ENCODE measurements at regions not wholly inside any gene's neighbourhood (a gene's known extent, or its start where the extent isn't known, plus 50 kb on each side); places are given as distances from the start of the nearest gene placed in this dataset.
"Not testable (repeated sequence)": the region's sequence is repeated elsewhere in the genome, so short reads cannot be mapped to it uniquely, and the experiment has no call there.

DNA sequence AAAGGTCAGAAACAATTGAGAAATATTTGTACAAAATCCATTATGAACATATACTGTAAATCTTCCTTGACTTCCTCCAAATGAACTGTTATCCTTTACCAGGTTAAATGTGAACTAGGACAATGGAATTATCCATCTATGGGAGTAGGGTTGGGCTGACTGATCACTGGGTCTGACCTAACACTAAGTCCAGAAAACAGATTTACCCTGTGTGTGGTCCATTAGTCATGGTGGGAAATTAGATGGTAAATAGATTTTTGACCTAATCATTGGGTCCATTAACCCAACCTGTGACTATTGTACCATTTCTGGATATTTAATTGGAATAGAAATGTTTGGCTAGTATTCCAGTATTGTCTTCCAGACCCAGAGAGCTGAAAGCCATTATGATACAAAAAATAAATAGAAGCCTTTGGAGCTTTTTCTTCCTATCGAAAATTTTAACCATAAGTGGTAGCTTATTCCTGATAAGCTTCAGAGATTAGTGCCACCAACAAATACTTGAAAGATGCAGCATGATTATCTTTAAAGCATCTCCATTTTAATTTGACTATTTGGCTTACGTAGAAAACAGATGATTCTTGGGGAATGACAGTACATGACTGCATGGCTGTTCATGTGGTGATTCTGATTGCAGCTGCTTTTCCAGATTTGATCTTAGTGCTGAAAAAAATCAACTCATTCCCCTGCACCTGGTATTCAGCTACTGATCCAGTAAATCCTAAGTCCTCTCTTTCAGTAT lies 703.2 kb upstream of the FSHR start:
- Histone ChIP-seq H3K27ac (ENCODE audit: low read depth, low read length) (no peak overlapping the region), H3K27me3 (ENCODE audit: control insufficient read depth, insufficient read depth, low read length) (no peaks in the 10 kb centered on the region), H3K9me3 (ENCODE audit: control insufficient read depth, insufficient read depth, low read length) (peaks cover 7% of the 10 kb centered on the region), H3K4me3 (ENCODE audit: low read depth, low read length) (no peak overlapping the region)
- TF ChIP-seq, protein P1, sequence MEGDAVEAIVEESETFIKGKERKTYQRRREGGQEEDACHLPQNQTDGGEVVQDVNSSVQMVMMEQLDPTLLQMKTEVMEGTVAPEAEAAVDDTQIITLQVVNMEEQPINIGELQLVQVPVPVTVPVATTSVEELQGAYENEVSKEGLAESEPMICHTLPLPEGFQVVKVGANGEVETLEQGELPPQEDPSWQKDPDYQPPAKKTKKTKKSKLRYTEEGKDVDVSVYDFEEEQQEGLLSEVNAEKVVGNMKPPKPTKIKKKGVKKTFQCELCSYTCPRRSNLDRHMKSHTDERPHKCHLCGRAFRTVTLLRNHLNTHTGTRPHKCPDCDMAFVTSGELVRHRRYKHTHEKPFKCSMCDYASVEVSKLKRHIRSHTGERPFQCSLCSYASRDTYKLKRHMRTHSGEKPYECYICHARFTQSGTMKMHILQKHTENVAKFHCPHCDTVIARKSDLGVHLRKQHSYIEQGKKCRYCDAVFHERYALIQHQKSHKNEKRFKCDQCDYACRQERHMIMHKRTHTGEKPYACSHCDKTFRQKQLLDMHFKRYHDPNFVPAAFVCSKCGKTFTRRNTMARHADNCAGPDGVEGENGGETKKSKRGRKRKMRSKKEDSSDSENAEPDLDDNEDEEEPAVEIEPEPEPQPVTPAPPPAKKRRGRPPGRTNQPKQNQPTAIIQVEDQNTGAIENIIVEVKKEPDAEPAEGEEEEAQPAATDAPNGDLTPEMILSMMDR (IDR thresholded peaks at IDR 0.05; ENCODE audit: low read depth, low read length), result no peak
- DNase-seq (ENCODE audit: low read depth, low spot score), result no peak
- CTCF ChIA-PET, result no interaction called here
- POLR2A ChIA-PET, result no interaction called here

DNA sequence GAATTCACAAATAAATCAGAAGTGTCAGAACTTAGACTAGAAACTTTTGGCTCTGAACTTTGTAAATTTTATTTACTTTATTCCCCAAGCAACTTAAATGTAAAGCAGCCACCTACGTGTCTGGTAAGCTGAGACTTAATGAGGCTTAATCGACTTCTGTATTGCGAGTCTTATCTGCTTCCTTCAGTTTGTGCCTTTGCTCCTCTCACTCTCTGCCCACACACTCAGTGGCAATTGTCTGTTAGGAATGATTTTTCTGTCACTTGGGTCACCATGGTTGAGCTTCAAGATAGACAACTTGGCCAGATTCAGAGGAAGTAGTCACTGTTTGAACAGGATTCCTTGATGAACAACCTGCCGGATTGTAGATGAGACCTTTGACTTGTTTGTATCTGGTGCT lies 691.4 kb upstream of the FSHR start:
- H3K27ac ChIP-seq (ENCODE audit: low read depth, low read length), result no peak overlapping the region
- peaks cover 10% of the 10 kb centered on the region for H3K9me3 ChIP-seq (ENCODE audit: control insufficient read depth, insufficient read depth, low read length)
- H3K27me3 ChIP-seq (ENCODE audit: control insufficient read depth, insufficient read depth, low read length), result no peaks in the 10 kb centered on the region
- POLR2A ChIA-PET, result no interaction called here
- TF ChIP-seq, protein P1 (IDR thresholded peaks at IDR 0.05; ENCODE audit: low read depth, low read length), result no peak
- DNase-seq (ENCODE audit: low read depth, low spot score), result no peak
- CTCF ChIA-PET, result no interaction called here
- H3K4me3 ChIP-seq (ENCODE audit: low read depth, low read length), result no peak overlapping the region

DNA sequence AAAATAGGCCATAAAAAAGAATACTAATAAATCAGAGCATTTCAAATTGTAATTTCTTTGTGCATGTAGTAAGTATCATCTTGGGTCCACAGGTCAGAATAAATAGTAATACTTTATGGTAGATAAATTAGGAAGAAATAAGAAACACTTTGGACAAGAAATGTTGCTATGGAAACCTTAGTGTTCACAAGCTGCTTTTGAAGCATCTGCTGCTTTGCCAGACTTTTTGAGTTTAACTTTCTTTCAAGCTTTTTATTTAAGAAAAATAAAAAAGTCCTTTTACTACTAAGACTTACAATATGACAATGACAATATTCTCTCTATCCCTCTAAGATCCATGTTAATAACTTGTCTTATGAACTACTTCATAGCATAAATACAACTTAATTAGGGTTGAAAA lies 690.7 kb upstream of the FSHR start:
- Histone ChIP-seq H3K27me3 (ENCODE audit: control insufficient read depth, insufficient read depth, low read length) (no peaks in the 10 kb centered on the region), H3K9me3 (ENCODE audit: control insufficient read depth, insufficient read depth, low read length) (peaks cover 10% of the 10 kb centered on the region), H3K4me3 (ENCODE audit: low read depth, low read length) (no peak overlapping the region), H3K27ac (ENCODE audit: low read depth, low read length) (no peak overlapping the region)
- ChIA-PET POLR2A (no interaction called here), CTCF (no interaction called here)
- TF ChIP-seq, protein P1 (IDR thresholded peaks at IDR 0.05; ENCODE audit: low read depth, low read length), result no peak
- no peak for DNase-seq (ENCODE audit: low read depth, low spot score)

DNA sequence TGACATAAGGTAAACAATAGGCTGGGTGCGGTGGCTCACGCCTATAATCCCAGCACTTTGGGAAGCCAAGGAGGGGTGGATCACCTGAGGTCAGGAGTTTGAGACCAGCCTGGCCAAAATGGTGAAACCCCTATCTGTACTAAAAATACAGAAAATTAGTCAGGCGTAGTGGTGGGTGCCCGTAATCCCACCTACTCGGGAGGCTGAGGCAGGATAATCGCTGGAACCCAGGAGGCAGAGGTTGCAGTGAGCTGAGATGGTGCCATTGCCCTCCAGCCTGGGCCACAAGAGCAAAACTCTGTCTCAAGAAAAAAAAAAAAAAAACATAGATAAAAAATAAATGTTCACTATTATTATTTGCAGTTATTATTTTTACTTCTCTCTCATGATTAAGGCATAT lies 689.8 kb upstream of the FSHR start:
- CTCF ChIA-PET; H3K4me3 ChIP-seq (ENCODE audit: low read depth, low read length); H3K27ac ChIP-seq (ENCODE audit: low read depth, low read length); DNase-seq (ENCODE audit: low read depth, low spot score); POLR2A ChIA-PET; H3K27me3 ChIP-seq (ENCODE audit: control insufficient read depth, insufficient read depth, low read length): not testable (repeated sequence)
- peaks cover 13% of the 10 kb centered on the region for H3K9me3 ChIP-seq (ENCODE audit: control insufficient read depth, insufficient read depth, low read length)

DNA sequence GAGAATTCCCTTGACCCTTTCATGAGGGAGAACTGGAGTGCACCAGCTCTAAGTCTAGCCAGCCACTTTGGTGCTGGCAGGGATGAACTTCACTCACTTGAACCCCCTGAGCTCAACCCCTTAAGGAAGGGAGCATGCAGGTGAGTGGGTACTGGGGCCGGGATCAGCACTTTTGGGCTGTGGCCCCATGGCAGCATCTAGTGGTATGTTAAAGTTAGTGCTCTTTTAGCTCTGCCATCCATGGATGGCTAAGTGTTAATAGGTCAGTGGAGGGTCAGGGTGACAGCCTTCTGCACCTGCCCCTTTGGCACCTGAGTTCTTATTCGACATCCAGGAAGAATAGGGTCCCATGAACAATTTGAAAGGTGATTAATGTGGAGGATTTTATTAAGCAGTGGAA lies 689.0 kb upstream of the FSHR start:
- Histone ChIP-seq H3K27ac (ENCODE audit: low read depth, low read length) (no peak overlapping the region), H3K4me3 (ENCODE audit: low read depth, low read length) (no peak overlapping the region), H3K27me3 (ENCODE audit: control insufficient read depth, insufficient read depth, low read length) (no peaks in the 10 kb centered on the region), H3K9me3 (ENCODE audit: control insufficient read depth, insufficient read depth, low read length) (peaks cover 13% of the 10 kb centered on the region)
- CTCF ChIA-PET, result no interaction called here
- POLR2A ChIA-PET, result no interaction called here
- TF ChIP-seq, protein P1 (IDR thresholded peaks at IDR 0.05; ENCODE audit: low read depth, low read length), result no peak
- no peak for DNase-seq (ENCODE audit: low read depth, low spot score)

Measured in AG04450 (cell line).